ENCODE measurements at regions not wholly inside any gene's neighbourhood (a gene's known extent, or its start where the extent isn't known, plus 50 kb on each side); places are given as distances from the start of the nearest gene placed in this dataset.

DNA sequence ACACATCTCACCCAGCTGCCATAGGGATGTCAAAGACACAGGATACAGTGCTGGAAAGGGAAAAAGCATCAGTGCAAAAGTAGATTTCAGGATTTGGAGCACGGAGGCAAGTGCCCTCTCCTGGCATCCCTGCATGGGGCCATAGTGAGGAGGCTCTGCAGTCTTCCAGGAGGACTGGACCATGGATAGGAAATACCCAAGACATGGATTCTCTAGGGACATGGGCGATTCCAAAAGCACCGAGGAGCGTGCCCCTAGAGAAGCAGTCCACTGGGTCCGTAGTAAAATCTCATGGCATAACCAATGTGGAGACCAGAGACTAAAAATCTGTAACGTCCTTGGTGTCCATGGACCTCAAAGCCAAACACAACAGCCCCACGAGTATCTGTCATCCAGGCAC is 818.2 kb downstream of the KCNJ18 start:
- Histone ChIP-seq H3K4me3 (ENCODE audit: low read depth, low read length) (no peak overlapping the region), H3K27me3 (no peaks in the 10 kb centered on the region), H3K4me1 (no peaks in the 10 kb centered on the region), H3K9me3 (no peaks in the 10 kb centered on the region), H3K36me3 (no peaks in the 10 kb centered on the region)
- no peak for DNase-seq
- TF ChIP-seq, protein P1, sequence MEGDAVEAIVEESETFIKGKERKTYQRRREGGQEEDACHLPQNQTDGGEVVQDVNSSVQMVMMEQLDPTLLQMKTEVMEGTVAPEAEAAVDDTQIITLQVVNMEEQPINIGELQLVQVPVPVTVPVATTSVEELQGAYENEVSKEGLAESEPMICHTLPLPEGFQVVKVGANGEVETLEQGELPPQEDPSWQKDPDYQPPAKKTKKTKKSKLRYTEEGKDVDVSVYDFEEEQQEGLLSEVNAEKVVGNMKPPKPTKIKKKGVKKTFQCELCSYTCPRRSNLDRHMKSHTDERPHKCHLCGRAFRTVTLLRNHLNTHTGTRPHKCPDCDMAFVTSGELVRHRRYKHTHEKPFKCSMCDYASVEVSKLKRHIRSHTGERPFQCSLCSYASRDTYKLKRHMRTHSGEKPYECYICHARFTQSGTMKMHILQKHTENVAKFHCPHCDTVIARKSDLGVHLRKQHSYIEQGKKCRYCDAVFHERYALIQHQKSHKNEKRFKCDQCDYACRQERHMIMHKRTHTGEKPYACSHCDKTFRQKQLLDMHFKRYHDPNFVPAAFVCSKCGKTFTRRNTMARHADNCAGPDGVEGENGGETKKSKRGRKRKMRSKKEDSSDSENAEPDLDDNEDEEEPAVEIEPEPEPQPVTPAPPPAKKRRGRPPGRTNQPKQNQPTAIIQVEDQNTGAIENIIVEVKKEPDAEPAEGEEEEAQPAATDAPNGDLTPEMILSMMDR (IDR thresholded peaks at IDR 0.05; ENCODE audit: low read depth, low read length) = no peak

DNA sequence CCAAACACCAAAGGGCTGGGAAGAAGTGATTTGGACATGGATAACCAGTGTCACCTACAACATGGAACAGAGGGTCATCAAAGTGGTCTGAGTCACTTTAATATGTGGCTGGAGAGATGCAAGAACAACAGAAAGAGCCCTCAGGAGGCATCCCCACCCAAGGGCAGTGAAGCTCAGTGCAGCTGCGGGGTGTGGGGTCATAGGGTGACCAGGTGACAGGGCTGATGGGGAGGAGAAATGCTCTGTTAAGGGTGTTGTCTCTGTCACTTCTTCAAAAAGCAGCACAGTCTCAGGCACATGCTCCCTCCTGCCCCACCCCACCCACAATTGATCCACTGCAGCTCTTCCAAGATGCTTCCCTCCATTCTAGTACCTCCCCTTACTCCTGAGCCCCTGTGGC is 819.1 kb downstream of the KCNJ18 start:
- H3K4me1 ChIP-seq = no peaks in the 10 kb centered on the region
- no peaks in the 10 kb centered on the region for H3K9me3 ChIP-seq
- H3K36me3 ChIP-seq = no peaks in the 10 kb centered on the region
- no peak overlapping the region for H3K4me3 ChIP-seq (ENCODE audit: low read depth, low read length)
- TF ChIP-seq, protein P1 (IDR thresholded peaks at IDR 0.05; ENCODE audit: low read depth, low read length) = no peak
- H3K27me3 ChIP-seq = no peaks in the 10 kb centered on the region
- DNase-seq = no peak

DNA sequence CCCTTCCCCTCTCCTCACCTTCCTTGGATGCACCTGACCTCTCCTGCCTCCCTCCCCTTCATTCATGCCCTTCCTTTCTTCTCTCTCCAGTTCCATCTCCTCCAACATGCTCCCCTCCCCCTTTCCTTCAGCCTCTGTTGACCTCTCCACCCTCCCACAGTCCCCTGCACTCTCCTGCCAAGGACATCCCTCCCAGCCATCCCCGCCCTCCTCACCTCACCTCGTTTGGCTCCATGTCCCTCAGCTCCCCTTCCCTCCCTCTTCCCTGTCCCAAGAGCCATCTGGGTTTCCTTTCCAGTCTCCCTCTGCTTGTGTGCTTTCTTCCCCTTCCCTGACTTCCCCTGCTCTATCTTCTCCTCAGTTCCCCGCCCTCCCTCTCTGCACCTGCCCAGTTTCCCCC is 819.7 kb downstream of the KCNJ18 start:
- no peaks in the 10 kb centered on the region for H3K4me1 ChIP-seq
- no peak for DNase-seq
- H3K27me3 ChIP-seq = no peaks in the 10 kb centered on the region
- no peaks in the 10 kb centered on the region for H3K36me3 ChIP-seq
- TF ChIP-seq, protein P1 (IDR thresholded peaks at IDR 0.05; ENCODE audit: low read depth, low read length) = no peak
- H3K9me3 ChIP-seq = no peaks in the 10 kb centered on the region
- H3K4me3 ChIP-seq (ENCODE audit: low read depth, low read length) = no peak overlapping the region

DNA sequence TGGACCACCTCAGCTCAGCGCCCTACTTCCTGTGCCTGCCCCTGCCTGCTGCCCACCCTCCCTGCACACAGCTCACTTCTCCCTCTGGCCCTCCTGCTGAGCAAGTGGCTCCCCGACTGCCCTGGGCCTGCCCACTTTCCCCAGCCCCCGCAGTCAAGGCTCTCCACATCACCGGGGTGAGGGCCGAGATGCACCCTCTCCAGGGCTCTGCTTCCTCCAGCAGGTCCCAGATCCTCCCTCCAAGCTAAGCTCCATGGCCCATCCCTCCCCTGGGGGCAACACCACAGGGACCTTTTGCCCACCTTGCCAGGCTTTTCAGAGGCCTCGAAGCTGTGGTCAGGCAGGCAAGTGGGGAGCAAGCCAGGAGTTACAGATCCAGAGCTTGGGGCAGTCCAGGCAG is 820.2 kb downstream of the KCNJ18 start:
- H3K4me3 ChIP-seq (ENCODE audit: low read depth, low read length) = no peak overlapping the region
- no peaks in the 10 kb centered on the region for H3K36me3 ChIP-seq
- TF ChIP-seq, protein P1 (IDR thresholded peaks at IDR 0.05; ENCODE audit: low read depth, low read length) = no peak
- H3K4me1 ChIP-seq = no peaks in the 10 kb centered on the region
- no peaks in the 10 kb centered on the region for H3K27me3 ChIP-seq
- DNase-seq = no peak
- no peaks in the 10 kb centered on the region for H3K9me3 ChIP-seq

DNA sequence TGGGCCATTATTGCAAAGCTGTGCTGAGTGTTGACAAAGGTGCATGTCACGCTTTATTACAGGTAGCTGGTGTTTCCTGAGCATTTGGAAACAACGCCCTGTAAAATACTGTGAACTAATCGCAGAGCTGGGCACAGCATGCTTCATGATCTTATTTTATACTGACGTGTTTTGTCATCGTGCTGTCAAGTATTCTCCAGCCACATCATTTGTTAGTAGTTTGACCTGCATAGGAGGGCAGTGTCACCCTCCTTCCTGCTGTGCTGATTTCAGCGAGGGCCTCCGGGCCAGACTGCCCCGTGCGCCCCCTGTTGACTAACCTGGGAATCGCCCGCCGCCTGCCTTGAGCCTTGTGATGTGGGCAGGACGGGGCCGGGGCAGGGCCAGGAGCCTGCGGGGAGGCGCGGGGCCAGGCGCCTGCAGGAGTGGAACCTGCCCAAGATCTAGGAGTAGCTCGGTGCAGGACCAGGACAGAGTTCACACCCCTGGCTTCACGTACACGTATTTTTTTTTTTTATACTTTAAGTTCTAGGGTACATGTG is 820.7 kb downstream of the KCNJ18 start:
- no peak for DNase-seq
- TF ChIP-seq, protein P1 (IDR thresholded peaks at IDR 0.05; ENCODE audit: low read depth, low read length) = no peak
- Histone ChIP-seq H3K27me3 (no peaks in the 10 kb centered on the region), H3K36me3 (no peaks in the 10 kb centered on the region), H3K4me1 (no peaks in the 10 kb centered on the region), H3K9me3 (no peaks in the 10 kb centered on the region), H3K4me3 (ENCODE audit: low read depth, low read length) (no peak overlapping the region)

DNA sequence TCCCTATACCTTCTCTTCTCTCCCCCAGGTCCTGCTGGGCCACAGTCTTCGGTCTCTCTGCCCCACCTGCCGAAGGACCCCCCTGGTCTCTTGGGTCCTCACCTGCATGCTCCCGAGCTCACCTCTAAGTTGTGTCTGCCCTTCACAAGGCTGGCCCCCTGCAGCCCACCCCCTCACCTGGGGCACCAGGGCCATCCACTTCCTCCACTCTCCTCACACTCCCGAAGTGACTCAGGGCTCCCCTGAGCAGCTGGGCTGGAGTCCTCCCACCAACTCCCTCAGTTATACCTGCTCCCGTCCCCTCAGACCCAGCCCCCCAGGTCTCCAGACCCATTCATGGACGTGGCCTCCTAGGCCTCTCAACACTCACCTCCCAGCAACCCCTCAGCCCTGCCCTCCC is 822.0 kb downstream of the KCNJ18 start:
- Histone ChIP-seq H3K9me3 (no peaks in the 10 kb centered on the region), H3K27me3 (no peaks in the 10 kb centered on the region), H3K4me3 (ENCODE audit: low read depth, low read length) (no peak overlapping the region), H3K36me3 (no peaks in the 10 kb centered on the region), H3K4me1 (no peaks in the 10 kb centered on the region)
- DNase-seq = no peak
- TF ChIP-seq, protein P1 (IDR thresholded peaks at IDR 0.05; ENCODE audit: low read depth, low read length) = no peak

Measured in BE2C (cell line).